GM12874 (cell line): ENCODE measurements at regions not wholly inside any gene's neighbourhood (a gene's known extent, or its start where the extent isn't known, plus 50 kb on each side); places are given as distances from the start of the nearest gene placed in this dataset.

Experiments
- TF ChIP-seq, protein P1 (sequence below): IDR thresholded peaks from 2 replicates; pipeline ENCODE4 v1.5.1; 2011; ENCODE audit warnings: low read depth, mild to moderate bottlenecking, control low read depth, low read length, moderate library complexity; ENCODE audit not compliant: insufficient read depth

DNA sequence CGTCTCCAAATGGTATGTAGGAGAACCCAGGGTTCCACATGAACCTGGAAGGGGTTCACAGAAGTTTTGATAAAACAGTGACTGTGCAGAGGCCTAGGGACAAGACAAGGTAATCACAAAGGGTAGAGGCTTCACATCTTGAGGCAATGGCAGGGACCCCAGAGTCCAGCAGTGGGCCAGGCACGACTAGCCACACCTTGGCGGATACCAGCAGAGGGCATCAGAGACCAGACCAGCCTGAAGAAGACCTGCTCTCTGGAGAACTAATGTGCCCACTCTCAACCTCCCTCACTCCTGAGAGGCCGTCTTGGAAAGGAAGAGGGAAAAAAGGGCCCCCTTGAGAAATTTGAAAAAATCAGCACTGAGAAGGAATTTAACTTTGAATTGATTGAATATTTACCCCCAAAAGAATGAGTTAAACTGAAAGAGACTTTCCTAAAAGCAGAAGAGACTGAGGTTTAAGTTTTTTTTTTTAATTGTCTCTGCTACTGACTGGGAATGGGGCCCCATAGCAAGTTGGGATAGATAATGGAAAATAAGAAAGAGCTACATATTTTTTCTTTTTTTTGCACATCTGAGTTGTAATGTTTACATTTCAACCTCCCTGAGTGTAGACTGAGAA is 243.8 kb upstream of the JADE1 start:
- TF ChIP-seq, protein P1, sequence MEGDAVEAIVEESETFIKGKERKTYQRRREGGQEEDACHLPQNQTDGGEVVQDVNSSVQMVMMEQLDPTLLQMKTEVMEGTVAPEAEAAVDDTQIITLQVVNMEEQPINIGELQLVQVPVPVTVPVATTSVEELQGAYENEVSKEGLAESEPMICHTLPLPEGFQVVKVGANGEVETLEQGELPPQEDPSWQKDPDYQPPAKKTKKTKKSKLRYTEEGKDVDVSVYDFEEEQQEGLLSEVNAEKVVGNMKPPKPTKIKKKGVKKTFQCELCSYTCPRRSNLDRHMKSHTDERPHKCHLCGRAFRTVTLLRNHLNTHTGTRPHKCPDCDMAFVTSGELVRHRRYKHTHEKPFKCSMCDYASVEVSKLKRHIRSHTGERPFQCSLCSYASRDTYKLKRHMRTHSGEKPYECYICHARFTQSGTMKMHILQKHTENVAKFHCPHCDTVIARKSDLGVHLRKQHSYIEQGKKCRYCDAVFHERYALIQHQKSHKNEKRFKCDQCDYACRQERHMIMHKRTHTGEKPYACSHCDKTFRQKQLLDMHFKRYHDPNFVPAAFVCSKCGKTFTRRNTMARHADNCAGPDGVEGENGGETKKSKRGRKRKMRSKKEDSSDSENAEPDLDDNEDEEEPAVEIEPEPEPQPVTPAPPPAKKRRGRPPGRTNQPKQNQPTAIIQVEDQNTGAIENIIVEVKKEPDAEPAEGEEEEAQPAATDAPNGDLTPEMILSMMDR: peak; percentile 50

DNA sequence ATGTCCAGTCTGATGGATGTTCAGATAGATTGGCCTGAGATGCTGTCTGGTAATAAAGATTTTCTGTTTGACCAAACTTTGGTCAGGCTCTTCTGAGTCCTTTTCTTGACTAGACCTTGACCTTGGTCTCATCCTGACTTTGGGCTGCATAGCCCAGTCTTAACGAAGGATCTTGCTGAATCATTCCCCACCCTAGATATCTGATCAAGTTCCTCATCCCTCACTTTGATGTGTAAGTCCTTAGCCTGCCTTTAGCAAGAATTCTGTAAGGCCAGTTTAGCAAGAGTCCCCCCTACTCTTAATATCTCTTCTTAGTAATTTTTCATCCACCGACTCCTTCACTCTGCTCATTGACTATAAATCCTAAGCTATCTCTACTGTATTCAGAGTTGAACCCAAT is 244.4 kb upstream of the JADE1 start:
- TF ChIP-seq, protein P1: no peak

GRCh38 chr4:128564081-128564630 is 245.3 kb upstream of the JADE1 start:
- TF ChIP-seq, protein P1: no peak

GRCh38 chr4:128560754-128561495 is 248.6 kb upstream of the JADE1 start:
- TF ChIP-seq, protein P1: no peak

GRCh38 chr4:128558896-128559679 is 250.4 kb upstream of the JADE1 start:
- TF ChIP-seq, protein P1: no peak

- TF ChIP-seq, protein P1: no peak
Measured at GRCh38 chr4:128556756-128557155, 252.7 kb upstream of the JADE1 start.

GRCh38 chr4:128553686-128554515 is 255.6 kb upstream of the JADE1 start:
- TF ChIP-seq, protein P1: no peak
